ENCODE measurements at regions not wholly inside any gene's neighbourhood (a gene's known extent, or its start where the extent isn't known, plus 50 kb on each side); places are given as distances from the start of the nearest gene placed in this dataset.
"Not testable (repeated sequence)": the region's sequence is repeated elsewhere in the genome, so short reads cannot be mapped to it uniquely, and the experiment has no call there.

DNA sequence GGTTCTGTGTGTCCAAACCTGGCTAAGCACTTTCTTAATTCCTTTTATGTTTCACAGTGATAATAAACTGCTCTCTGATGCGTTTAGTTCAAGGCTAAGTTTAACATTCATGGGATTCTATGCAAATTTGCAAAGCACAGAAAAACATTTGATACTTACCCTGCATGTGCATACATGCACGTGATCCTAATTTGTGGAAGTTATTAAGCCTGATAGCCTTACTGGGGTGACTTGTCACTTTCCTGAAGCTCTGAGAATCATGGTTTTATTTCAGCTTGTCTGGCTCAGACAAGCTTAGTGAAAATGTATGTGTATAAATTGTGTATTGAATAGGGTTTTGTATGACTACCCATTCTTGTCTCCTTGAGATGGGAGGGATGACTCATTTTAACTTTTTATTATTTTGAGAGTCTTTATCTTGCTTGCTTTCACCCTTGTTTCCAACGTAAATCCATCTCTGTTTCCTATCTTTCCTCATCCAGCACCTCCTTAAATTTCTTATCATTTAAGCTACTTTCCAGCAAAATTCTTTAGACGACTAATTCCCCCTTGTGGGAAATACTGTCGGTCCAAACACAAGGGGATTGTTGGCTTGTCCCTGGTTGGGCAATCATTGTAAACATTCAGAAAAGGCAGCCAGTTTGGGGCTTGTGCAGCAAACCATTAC is 167.1 kb downstream of the C11orf91 start:
- peak; percentile 66 for DNase-seq (ENCODE audit: low read depth)
- no peak overlapping the region for H3K4me3 ChIP-seq (ENCODE audit: low read depth, low read length)
- TF ChIP-seq CTCF (IDR thresholded peaks at IDR 0.05; ENCODE audit: insufficient read depth, low read depth, low read length) = no peak

- no peak overlapping the region for H3K4me3 ChIP-seq (ENCODE audit: low read depth, low read length)
- DNase-seq (ENCODE audit: low read depth) = no peak
- TF ChIP-seq CTCF (IDR thresholded peaks at IDR 0.05; ENCODE audit: insufficient read depth, low read depth, low read length) = no peak
Measured at GRCh38 chr11:33532720-33533385, 167.8 kb downstream of the C11orf91 start.

- H3K4me3 ChIP-seq (ENCODE audit: low read depth, low read length) = no peak overlapping the region
- DNase-seq (ENCODE audit: low read depth) = no peak
- no peak for TF ChIP-seq CTCF (IDR thresholded peaks at IDR 0.05; ENCODE audit: insufficient read depth, low read depth, low read length)
Measured at GRCh38 chr11:33532257-33532656, 168.4 kb downstream of the C11orf91 start.

DNA sequence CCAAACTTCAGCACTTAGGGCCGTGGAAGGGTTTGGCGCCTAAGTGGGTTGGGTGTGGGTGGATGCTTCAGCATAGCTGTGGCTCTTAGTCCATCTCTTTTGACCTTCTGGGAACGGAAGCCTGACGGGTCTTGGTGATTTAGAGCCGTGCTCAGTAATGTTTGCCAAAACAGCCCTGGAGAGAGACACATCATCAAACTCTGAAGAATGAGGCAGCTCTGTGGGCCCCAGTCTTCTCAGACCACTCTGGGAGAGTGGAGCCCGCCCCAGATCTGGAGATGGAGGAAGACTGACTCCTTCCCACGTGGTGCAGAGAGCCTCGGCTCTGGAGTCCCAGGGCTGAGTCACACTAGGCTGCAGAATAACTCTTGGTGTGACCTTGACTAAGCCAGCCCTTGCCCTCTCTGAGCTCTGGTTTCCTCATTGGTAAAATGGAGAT is 168.9 kb downstream of the C11orf91 start:
- peak; percentile 53 for DNase-seq (ENCODE audit: low read depth)
- TF ChIP-seq CTCF (IDR thresholded peaks at IDR 0.05; ENCODE audit: insufficient read depth, low read depth, low read length) = no peak
- H3K4me3 ChIP-seq (ENCODE audit: low read depth, low read length) = no peak overlapping the region

GRCh38 chr11:33530815-33531214 is 169.8 kb downstream of the C11orf91 start:
- peak; percentile 50 for DNase-seq (ENCODE audit: low read depth)
- no peak overlapping the region for H3K4me3 ChIP-seq (ENCODE audit: low read depth, low read length)
- TF ChIP-seq CTCF (IDR thresholded peaks at IDR 0.05; ENCODE audit: insufficient read depth, low read depth, low read length) = no peak

DNA sequence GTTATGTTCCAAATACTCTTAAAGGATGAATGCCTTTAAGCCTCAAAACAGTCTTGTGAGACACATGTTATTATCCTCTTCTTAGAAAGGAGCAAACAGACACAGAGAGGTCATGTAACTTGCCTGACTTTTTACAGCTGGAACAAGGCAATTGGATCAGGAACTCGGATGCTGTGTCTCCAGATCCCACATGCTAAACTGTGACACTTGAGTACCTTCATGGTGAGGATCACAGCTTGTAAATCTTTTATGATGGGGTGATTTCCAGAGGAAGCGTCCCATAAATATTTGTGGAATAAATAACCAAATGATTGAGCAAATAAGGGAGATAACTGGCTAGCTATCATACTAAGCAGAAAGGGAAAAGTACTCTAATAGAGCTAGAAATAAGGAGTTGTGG is 171.2 kb downstream of the C11orf91 start:
- H3K4me3 ChIP-seq (ENCODE audit: low read depth, low read length) = no peak overlapping the region
- TF ChIP-seq CTCF (IDR thresholded peaks at IDR 0.05; ENCODE audit: insufficient read depth, low read depth, low read length) = no peak
- DNase-seq (ENCODE audit: low read depth) = peak; percentile 65

GRCh38 chr11:33527738-33528137 is 172.9 kb downstream of the C11orf91 start:
- H3K4me3 ChIP-seq (ENCODE audit: low read depth, low read length); DNase-seq (ENCODE audit: low read depth): not testable (repeated sequence)
